ENCODE measurements at regions not wholly inside any gene's neighbourhood (a gene's known extent, or its start where the extent isn't known, plus 50 kb on each side); places are given as distances from the start of the nearest gene placed in this dataset.

GRCh38 chr3:168425936-168426595, 330.3 kb upstream of the GOLIM4 start:
- Histone ChIP-seq H3K4me2 (ENCODE audit: low read depth, low read length) (no peak overlapping the region), H3K4me3 (replicated peaks in 1 of 3; ENCODE audit: insufficient read depth in 1 of 3, low read depth in 2 of 3, low read length in 3 of 3) (no peak overlapping the region), H3K36me3 (replicated peaks in 1 of 2; ENCODE audit: control insufficient read depth in 1 of 2, insufficient read depth in 2 of 2, low read length in 2 of 2) (no peaks in the 10 kb centered on the region), H4K20me1 (ENCODE audit: insufficient read depth, low read length) (no peaks in the 10 kb centered on the region), H3K79me2 (ENCODE audit: insufficient read depth, low read length) (no peaks in the 10 kb centered on the region), H3K27ac (ENCODE audit: extremely low read length, insufficient read depth, low read length) (no peak overlapping the region), H3K4me1 (ENCODE audit: insufficient read depth, low read length) (no peaks in the 10 kb centered on the region), H2AFZ (ENCODE audit: low read length) (no peak overlapping the region), H3K27me3 (ENCODE audit: control insufficient read depth in 1 of 2, insufficient read depth in 2 of 2, low read length in 2 of 2) (no peaks in the 10 kb centered on the region), H3K9me3 (ENCODE audit: low read length) (no peaks in the 10 kb centered on the region), H3K9ac (ENCODE audit: insufficient read depth, low read depth, low read length) (no peak overlapping the region)
- no peak for DNase-seq (ENCODE audit: low spot score)
- CTCF ChIA-PET (ENCODE audit: low intra/inter-chr PET ratio, low total read pairs), result no interaction called here
- POLR2A ChIA-PET, result no interaction called here
- intact Hi-C loops (cut with micrococcal nuclease; ENCODE audit: unreplicated experiment), result no loop called here
- TF ChIP-seq PAXIP1 (CRISPR knock-in tag; conservative IDR thresholded peaks at IDR 0.05) (no peak), ZNF7 (CRISPR knock-in tag; IDR thresholded peaks at IDR 0.05) (no peak), ZNF354B (CRISPR knock-in tag; IDR thresholded peaks at IDR 0.05) (no peak), ZNF768 (CRISPR knock-in tag; IDR thresholded peaks at IDR 0.05) (no peak), ZNF577 (CRISPR knock-in tag; IDR thresholded peaks at IDR 0.05; ENCODE audit: borderline replicate concordance, low read depth) (no peak), DR1 (CRISPR knock-in tag; IDR thresholded peaks at IDR 0.05) (no peak), U2AF2 (IDR thresholded peaks at IDR 0.05; ENCODE audit: low read depth, low read length) (no peak), SNAPC2 (CRISPR knock-in tag; IDR thresholded peaks at IDR 0.05) (no peak), POGK (CRISPR knock-in tag; conservative IDR thresholded peaks at IDR 0.05) (no peak), ZNF432 (CRISPR knock-in tag; IDR thresholded peaks at IDR 0.05; ENCODE audit: borderline replicate concordance) (no peak), KLF11 (CRISPR knock-in tag; IDR thresholded peaks at IDR 0.05) (no peak), MATR3 (CRISPR knock-in tag; IDR thresholded peaks at IDR 0.05) (no peak), CENPX (CRISPR knock-in tag; IDR thresholded peaks at IDR 0.05) (no peak), RELA (CRISPR knock-in tag; IDR thresholded peaks at IDR 0.05) (no peak), FOXM1 (CRISPR knock-in tag; IDR thresholded peaks at IDR 0.05) (no peak), ZNF589 (CRISPR knock-in tag; conservative IDR thresholded peaks at IDR 0.05) (no peak)
- TF ChIP-seq, protein P1, sequence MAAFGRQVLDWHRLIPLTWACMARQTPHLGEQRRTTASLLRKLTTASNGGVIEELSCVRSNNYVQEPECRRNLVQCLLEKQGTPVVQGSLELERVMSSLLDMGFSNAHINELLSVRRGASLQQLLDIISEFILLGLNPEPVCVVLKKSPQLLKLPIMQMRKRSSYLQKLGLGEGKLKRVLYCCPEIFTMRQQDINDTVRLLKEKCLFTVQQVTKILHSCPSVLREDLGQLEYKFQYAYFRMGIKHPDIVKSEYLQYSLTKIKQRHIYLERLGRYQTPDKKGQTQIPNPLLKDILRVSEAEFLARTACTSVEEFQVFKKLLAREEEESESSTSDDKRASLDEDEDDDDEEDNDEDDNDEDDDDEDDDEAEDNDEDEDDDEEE (CRISPR knock-in tag; IDR thresholded peaks at IDR 0.05), result no peak
- BruUV-seq (replicated peaks), result no TSS peak
- ATAC-seq, result no peak
- in situ Hi-C loops (cut with HindIII; ENCODE audit: extremely low pct_ligation_motif_present, low pct_unique_long_range_greater_than_20kb), result no loop called here
- WGBS (ENCODE audit: low lambda C conversion rate), result 2% methylated on average over 2 of the region's 4 CpGs
- FAIRE-seq, result no peak
